ENCODE measurements at regions not wholly inside any gene's neighbourhood (a gene's known extent, or its start where the extent isn't known, plus 50 kb on each side); places are given as distances from the start of the nearest gene placed in this dataset.

- H2AFZ ChIP-seq (ENCODE audit: control insufficient read depth, low read depth, low read length), result no peak overlapping the region
- DNase-seq (ENCODE audit: low read depth, low spot score), result no peak
- SMC1A ChIA-PET (ENCODE audit: uncharacterized antibody, unreplicated experiment), result no interaction called here
- no peaks in the 10 kb centered on the region for H3K36me3 ChIP-seq (ENCODE audit: control insufficient read depth in 2 of 2, insufficient read depth in 2 of 2, low read length in 1 of 2)
- no peak overlapping the region for H3K27ac ChIP-seq (ENCODE audit: control insufficient read depth, insufficient read depth)
- CTCF ChIA-PET, result no interaction called here
- in situ Hi-C loops (cut with MboI), result no loop called here
- no peaks in the 10 kb centered on the region for H4K20me1 ChIP-seq (ENCODE audit: control insufficient read depth, insufficient read depth)
- no peak for ATAC-seq
- POLR2A ChIA-PET, result no interaction called here
- RAD21 ChIA-PET (ENCODE audit: unreplicated experiment), result no interaction called here
- H3K9ac ChIP-seq (ENCODE audit: control insufficient read depth, insufficient read depth, low read length), result no peak overlapping the region
- H3K9me3 ChIP-seq (replicated peaks; ENCODE audit: control insufficient read depth, insufficient read depth, low read length), result no peaks in the 10 kb centered on the region
- no peaks in the 10 kb centered on the region for H3K79me2 ChIP-seq (ENCODE audit: control insufficient read depth, insufficient read depth, low read length)
- intact Hi-C loops (cut with micrococcal nuclease; ENCODE audit: unreplicated experiment), result no loop called here
- no peak overlapping the region for H3K4me2 ChIP-seq (ENCODE audit: control insufficient read depth, insufficient read depth)
- no peaks in the 10 kb centered on the region for H3K4me1 ChIP-seq (ENCODE audit: control insufficient read depth, insufficient read depth, low read length)
- H3K27me3 ChIP-seq (replicated peaks in 1 of 2; ENCODE audit: control insufficient read depth in 2 of 2, insufficient read depth in 2 of 2, low read length in 1 of 2), result no peaks in the 10 kb centered on the region
- BruUV-seq (replicated peaks), result no TSS peak
- WGBS (ENCODE audit: insufficient coverage, insufficient replicate concordance, low lambda C conversion rate, missing lambda C conversion rate), result 22% methylated on average over 2 of the region's 2 CpGs
- no peak overlapping the region for H3K4me3 ChIP-seq
- FAIRE-seq, result no peak
- no peak for TF ChIP-seq RELA (IDR thresholded peaks at IDR 0.05; ENCODE audit: borderline replicate concordance, partially characterized antibody)
- no peak for TF ChIP-seq TCF7 (IDR thresholded peaks at IDR 0.05; ENCODE audit: borderline replicate concordance)
- TF ChIP-seq SREBF1 (IDR thresholded peaks at IDR 0.05; ENCODE audit: low read length), result no peak
- no peak for TF ChIP-seq CHD4 (IDR thresholded peaks at IDR 0.05)
- no peak for TF ChIP-seq DPF2 (IDR thresholded peaks at IDR 0.05)
- TF ChIP-seq PAX8 (IDR thresholded peaks at IDR 0.05), result no peak
- TF ChIP-seq EZH2 (IDR thresholded peaks at IDR 0.05; ENCODE audit: borderline replicate concordance, control insufficient read depth, low read depth, low read length), result no peak
- TF ChIP-seq RAD21 (IDR thresholded peaks at IDR 0.05; ENCODE audit: insufficient read depth, low read depth, low read length), result no peak
- TF ChIP-seq SUZ12 (IDR thresholded peaks at IDR 0.05; ENCODE audit: unreplicated experiment), result no peak
- TF ChIP-seq HCFC1 (IDR thresholded peaks at IDR 0.05; ENCODE audit: low read length), result no peak
- no peak for TF ChIP-seq MEF2A (IDR thresholded peaks at IDR 0.05; ENCODE audit: insufficient read depth, low read depth, low read length)
These were observed 189.5 kb upstream of the DCAF8L1 start for GRCh38 chrX:28170713-28171112.

Measured in GM12878 (cell line).